Cardiac fibroblast (primary cell): ENCODE measurements at regions not wholly inside any gene's neighbourhood (a gene's known extent, or its start where the extent isn't known, plus 50 kb on each side); places are given as distances from the start of the nearest gene placed in this dataset.

Experiments
- DNase-seq, 2 donors: peaks; one replicate each; pipeline versions ENCODE4 v3.0.0 to v3.0.0-alpha.2; 2010; ENCODE audit warnings: low read depth in 2 of 2
- H3K4me3 ChIP-seq, 2 donors: replicated peaks in 1 of 2; 1 replicate in 1 of 2; 2 replicates in 1 of 2; pipeline ENCODE4 v1.5.1; 2011; ENCODE audit warnings: low read depth in 2 of 2, low read length in 2 of 2, mild to moderate bottlenecking in 2 of 2, moderate library complexity in 1 of 2
- CTCF ChIP-seq: IDR thresholded peaks from one replicate; pipeline ENCODE4 v1.5.1; 2011; ENCODE audit warnings: low read depth, mild to moderate bottlenecking, low read length, inconsistent platforms

GRCh38 chr15:35937380-35937779, 391.4 kb upstream of the DPH6 start:
- no peak overlapping the region for H3K4me3 ChIP-seq
- DNase-seq: no peak
- no peak for TF ChIP-seq CTCF

GRCh38 chr15:35944945-35945585, 399.1 kb upstream of the DPH6 start:
- H3K4me3 ChIP-seq: no peak overlapping the region
- no peak for TF ChIP-seq CTCF
- DNase-seq: no peak

- TF ChIP-seq CTCF: no peak
- no peak overlapping the region for H3K4me3 ChIP-seq
- no peak for DNase-seq
These were observed 407.5 kb upstream of the DPH6 start for GRCh38 chr15:35953424-35953823.

- no peak for TF ChIP-seq CTCF
- no peak overlapping the region for H3K4me3 ChIP-seq
- DNase-seq: no peak
These were observed 410.1 kb upstream of the DPH6 start for GRCh38 chr15:35956056-35956455.

GRCh38 chr15:35958021-35958420, 412.1 kb upstream of the DPH6 start:
- H3K4me3 ChIP-seq: no peak overlapping the region
- no peak for TF ChIP-seq CTCF
- DNase-seq: peak; percentile 7 to 26

GRCh38 chr15:35958975-35959374, 413.0 kb upstream of the DPH6 start:
- TF ChIP-seq CTCF: no peak
- H3K4me3 ChIP-seq: no peak overlapping the region
- peak in 1 of 2 donors; percentile 20 for DNase-seq

GRCh38 chr15:35963326-35963725, 417.4 kb upstream of the DPH6 start:
- no peak for TF ChIP-seq CTCF
- peak; percentile 25 to 40 for DNase-seq
- no peak overlapping the region for H3K4me3 ChIP-seq
